Keratinocyte (primary cell): ENCODE measurements at regions not wholly inside any gene's neighbourhood (a gene's known extent, or its start where the extent isn't known, plus 50 kb on each side); places are given as distances from the start of the nearest gene placed in this dataset.

Experiments used
- EZH2 ChIP-seq: IDR thresholded peaks from one replicate; pipeline ENCODE4 v1.6.1; 2012; ENCODE audit warnings: inconsistent platforms, mild to moderate bottlenecking, low read length, moderate library complexity
- TF ChIP-seq, protein P1 (sequence below), 3 experiments: IDR thresholded peaks in 1 of 3; conservative IDR thresholded peaks in 1 of 3; optimal IDR thresholded peaks in 1 of 3; 2 replicates in 2 of 3; 3 replicates in 1 of 3; pipeline versions ENCODE3 to v1.5.1; 2011; ENCODE audit warnings: low read length in 3 of 3, mild to moderate bottlenecking in 3 of 3, moderate library complexity in 2 of 3, control low read depth in 1 of 3, inconsistent platforms in 1 of 3; ENCODE audit not compliant: insufficient read depth in 2 of 3; ENCODE audit errors: extremely low read depth in 1 of 3

DNA sequence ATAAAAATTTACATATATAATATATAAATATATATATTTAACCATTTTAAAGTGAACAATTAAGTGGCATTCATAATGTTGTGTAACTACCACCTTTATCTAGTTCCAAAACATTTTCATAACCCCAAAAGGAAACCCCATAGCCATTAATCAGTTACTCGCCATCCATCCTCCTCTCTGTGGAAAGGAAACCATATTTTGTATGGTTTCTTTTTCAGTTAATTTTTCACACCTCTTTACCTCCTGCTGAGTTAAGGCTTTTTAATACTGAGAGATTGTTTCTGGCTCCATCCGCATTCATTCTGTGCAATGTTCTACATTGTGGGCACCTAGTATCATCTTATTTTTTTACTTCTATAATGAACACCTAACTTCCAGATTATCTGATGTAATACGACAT, 512.1 kb downstream of the LMO4 start:
- TF ChIP-seq, protein P1, sequence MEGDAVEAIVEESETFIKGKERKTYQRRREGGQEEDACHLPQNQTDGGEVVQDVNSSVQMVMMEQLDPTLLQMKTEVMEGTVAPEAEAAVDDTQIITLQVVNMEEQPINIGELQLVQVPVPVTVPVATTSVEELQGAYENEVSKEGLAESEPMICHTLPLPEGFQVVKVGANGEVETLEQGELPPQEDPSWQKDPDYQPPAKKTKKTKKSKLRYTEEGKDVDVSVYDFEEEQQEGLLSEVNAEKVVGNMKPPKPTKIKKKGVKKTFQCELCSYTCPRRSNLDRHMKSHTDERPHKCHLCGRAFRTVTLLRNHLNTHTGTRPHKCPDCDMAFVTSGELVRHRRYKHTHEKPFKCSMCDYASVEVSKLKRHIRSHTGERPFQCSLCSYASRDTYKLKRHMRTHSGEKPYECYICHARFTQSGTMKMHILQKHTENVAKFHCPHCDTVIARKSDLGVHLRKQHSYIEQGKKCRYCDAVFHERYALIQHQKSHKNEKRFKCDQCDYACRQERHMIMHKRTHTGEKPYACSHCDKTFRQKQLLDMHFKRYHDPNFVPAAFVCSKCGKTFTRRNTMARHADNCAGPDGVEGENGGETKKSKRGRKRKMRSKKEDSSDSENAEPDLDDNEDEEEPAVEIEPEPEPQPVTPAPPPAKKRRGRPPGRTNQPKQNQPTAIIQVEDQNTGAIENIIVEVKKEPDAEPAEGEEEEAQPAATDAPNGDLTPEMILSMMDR (optimal IDR thresholded peaks at IDR 0.05 in 1 of 3, IDR thresholded peaks at IDR 0.05 in 1 of 3, conservative IDR thresholded peaks at IDR 0.05 in 1 of 3; ENCODE audit: extremely low read depth in 1 of 3, insufficient read depth in 2 of 3, low read length in 3 of 3), result no peak
- TF ChIP-seq EZH2, result no peak
